Naive B cell (primary cell): ENCODE measurements at regions not wholly inside any gene's neighbourhood (a gene's known extent, or its start where the extent isn't known, plus 50 kb on each side); places are given as distances from the start of the nearest gene placed in this dataset.

Source experiments
- ATAC-seq, 2 donors: fragments of 150-1000 bp; cut with Tn5 transposase; 2 replicates each; pipeline ENCODE4 v1.10.0; 2021; ENCODE audit warnings: low read depth in 2 of 2, mild to moderate bottlenecking in 2 of 2, moderate library complexity in 2 of 2
- DNase-seq: peaks from one replicate; pipeline ENCODE4 v3.0.0; 2022
- H3K27ac Mint-ChIP-seq, 6 donors: one replicate each; pipeline ENCODE4 v1.8.0; 2020 to 2022; ENCODE audit warnings: mild to moderate bottlenecking in 6 of 6, mixed read lengths in 6 of 6, moderate library complexity in 5 of 6, inconsistent platforms in 2 of 6
- H3K27me3 Mint-ChIP-seq, 3 donors: one replicate each; pipeline ENCODE4 v1.8.0; 2021 to 2022; ENCODE audit warnings: mixed read lengths in 3 of 3, mild to moderate bottlenecking in 1 of 3
- H3K36me3 Mint-ChIP-seq, 2 donors: one replicate each; pipeline ENCODE4 v1.8.0; 2020 to 2022; ENCODE audit warnings: mixed read lengths in 2 of 2, inconsistent platforms in 1 of 2, mild to moderate bottlenecking in 1 of 2
- H3K4me1 Mint-ChIP-seq, 3 donors: one replicate each; pipeline ENCODE4 v1.8.0; 2020 to 2022; ENCODE audit warnings: mixed read lengths in 3 of 3, inconsistent platforms in 1 of 3, mild to moderate bottlenecking in 1 of 3, moderate library complexity in 1 of 3
- H3K4me3 Mint-ChIP-seq, 8 donors: one replicate each; pipeline ENCODE4 v1.8.0; 2020 to 2022; ENCODE audit warnings: mild to moderate bottlenecking in 8 of 8, mixed read lengths in 8 of 8, moderate library complexity in 8 of 8, inconsistent platforms in 2 of 8
- H3K9me3 Mint-ChIP-seq, 7 donors: one replicate each; pipeline ENCODE4 v1.8.0; 2020 to 2022; ENCODE audit warnings: mixed read lengths in 7 of 7, mild to moderate bottlenecking in 5 of 7, inconsistent platforms in 2 of 7, moderate library complexity in 1 of 7

DNA sequence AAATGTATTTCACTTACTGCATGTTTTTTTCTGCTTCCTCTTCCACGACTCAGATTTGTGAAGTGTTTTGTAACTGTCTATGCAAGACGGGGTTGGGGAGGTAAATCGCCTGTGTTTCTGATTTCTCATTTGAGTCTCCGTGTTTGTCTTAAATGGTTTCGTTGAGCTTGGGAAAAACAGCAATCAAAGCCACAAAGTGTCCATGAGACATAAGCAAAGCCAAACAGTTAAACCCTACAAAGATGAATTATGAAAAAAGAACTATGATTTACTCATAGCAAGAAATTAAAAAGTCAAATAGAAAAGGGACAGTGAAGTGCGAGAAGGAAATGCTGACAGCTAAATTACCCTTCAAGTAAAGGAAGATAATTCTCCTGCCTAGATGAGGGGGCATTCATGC lies 164.3 kb upstream of the TMPO start:
- H3K4me1 Mint-ChIP-seq = no peaks in the 10 kb centered on the region
- ATAC-seq (no peak), DNase-seq (no peak)
- no peak overlapping the region for H3K27ac Mint-ChIP-seq
- no peak overlapping the region for H3K4me3 Mint-ChIP-seq
- peaks cover 0 to 3% (median 0%) of the 10 kb centered on the region in 7 donors for H3K9me3 Mint-ChIP-seq
- peaks cover 13 to 23% (median 15%) of the 10 kb centered on the region in 3 donors for H3K27me3 Mint-ChIP-seq
- H3K36me3 Mint-ChIP-seq = no peaks in the 10 kb centered on the region

DNA sequence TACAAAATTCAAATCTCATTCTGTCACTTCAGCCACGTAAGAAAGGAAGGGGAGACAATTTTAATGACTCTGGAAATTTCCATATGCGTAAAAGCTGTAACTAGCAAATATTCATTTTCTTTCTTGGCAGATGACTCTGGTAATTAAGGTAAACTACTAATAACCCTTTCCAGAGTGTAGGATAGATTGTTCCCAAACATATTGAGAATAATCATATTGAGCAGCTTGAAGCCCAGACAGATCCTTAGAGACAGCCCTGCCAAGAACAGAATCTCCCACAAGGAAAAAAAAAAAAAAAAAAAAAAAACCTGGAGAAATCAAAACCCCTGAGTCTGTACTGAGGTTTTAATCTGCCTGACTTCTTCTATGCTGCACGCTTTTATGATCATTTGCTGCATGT lies 163.6 kb upstream of the TMPO start:
- H3K4me3 Mint-ChIP-seq = no peak overlapping the region
- H3K27me3 Mint-ChIP-seq = peaks cover 8 to 23% (median 15%) of the 10 kb centered on the region in 3 donors
- no peaks in the 10 kb centered on the region for H3K4me1 Mint-ChIP-seq
- H3K27ac Mint-ChIP-seq = no peak overlapping the region
- peaks cover 0 to 3% (median 0%) of the 10 kb centered on the region in 7 donors for H3K9me3 Mint-ChIP-seq
- ATAC-seq = no peak
- DNase-seq = no peak
- no peaks in the 10 kb centered on the region for H3K36me3 Mint-ChIP-seq

DNA sequence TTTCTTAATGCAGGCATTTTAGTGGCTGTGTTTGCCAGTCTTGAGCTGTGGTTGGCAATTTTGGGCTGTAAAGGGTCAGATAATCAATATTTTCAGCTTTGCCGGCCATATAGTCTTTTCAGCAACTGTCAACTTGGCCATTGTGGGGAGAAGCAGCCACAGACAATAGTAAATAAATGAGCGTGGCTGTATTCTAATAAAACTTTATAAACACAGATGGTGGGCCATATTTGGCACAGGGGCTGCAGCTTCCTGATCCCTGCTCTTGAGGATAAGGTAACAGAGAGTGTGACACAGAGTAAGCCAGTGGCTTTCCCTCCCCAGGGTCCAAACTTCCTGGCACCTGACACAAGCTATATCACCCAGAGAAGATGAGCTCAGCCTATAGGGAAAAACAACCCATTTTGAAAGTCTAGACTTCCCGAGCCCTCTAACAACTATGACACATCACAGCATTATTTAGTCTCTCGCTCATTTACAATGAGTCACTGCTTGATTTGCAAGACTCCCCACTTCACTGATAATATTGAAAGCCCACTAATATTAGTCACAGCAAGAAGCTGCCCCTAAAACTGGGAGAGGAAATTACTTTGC lies 163.1 kb upstream of the TMPO start:
- H3K27me3 Mint-ChIP-seq = peaks cover 8 to 23% (median 15%) of the 10 kb centered on the region in 3 donors
- H3K9me3 Mint-ChIP-seq = peaks cover 0 to 3% (median 0%) of the 10 kb centered on the region in 7 donors
- ATAC-seq = no peak
- H3K27ac Mint-ChIP-seq = no peak overlapping the region
- no peaks in the 10 kb centered on the region for H3K4me1 Mint-ChIP-seq
- no peaks in the 10 kb centered on the region for H3K36me3 Mint-ChIP-seq
- no peak for DNase-seq
- no peak overlapping the region for H3K4me3 Mint-ChIP-seq

DNA sequence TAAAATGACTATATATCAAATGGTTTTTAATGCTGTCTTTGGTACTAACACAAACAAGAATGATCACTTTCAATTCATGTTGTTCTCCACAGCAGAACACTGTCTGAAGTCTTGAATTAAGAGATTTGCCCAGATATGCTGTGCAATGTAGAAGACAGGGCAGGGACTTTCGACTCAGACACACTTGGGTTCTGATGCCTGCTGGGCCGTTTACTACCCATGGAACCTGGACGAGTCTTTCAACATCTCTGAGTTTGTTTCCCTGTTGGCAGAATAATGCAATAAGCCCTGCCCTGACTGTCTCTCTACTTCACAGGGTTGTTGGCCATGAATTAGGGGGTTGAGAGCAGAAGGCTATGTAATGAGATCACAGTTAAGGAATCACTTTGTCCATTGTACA lies 162.6 kb upstream of the TMPO start:
- no peak overlapping the region for H3K27ac Mint-ChIP-seq
- no peaks in the 10 kb centered on the region for H3K4me1 Mint-ChIP-seq
- no peak overlapping the region for H3K4me3 Mint-ChIP-seq
- H3K36me3 Mint-ChIP-seq = no peaks in the 10 kb centered on the region
- H3K27me3 Mint-ChIP-seq = peaks cover 8 to 23% (median 15%) of the 10 kb centered on the region in 3 donors
- ATAC-seq (no peak), DNase-seq (no peak)
- H3K9me3 Mint-ChIP-seq = peaks cover 0 to 3% (median 0%) of the 10 kb centered on the region in 7 donors

DNA sequence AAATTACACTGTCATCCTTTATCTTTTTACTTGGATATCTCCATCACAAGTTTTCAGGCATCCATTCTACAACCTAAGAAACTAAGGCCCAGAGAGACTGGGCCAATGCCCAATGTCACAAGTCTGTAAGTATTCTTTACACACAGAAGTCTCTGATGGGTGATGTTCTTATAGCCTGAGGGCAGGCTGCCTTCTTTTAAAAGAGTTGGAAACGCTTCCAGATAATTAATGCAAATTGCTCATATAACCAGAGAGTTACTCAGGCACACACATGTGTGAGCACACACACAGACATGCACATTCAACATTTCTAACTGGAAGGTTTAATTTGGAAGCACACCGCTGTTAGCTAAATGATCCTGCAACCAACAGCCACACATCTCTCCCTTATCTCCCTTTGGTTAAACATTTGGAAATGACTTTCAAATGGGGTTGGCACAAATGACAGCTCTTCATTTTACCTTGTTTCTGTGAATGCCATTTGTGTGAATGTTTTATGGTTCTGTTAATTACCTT lies 160.8 kb upstream of the TMPO start:
- ATAC-seq = no peak
- Mint-ChIP-seq H3K4me1 (no peaks in the 10 kb centered on the region), H3K4me3 (no peak overlapping the region), H3K36me3 (no peaks in the 10 kb centered on the region), H3K27ac (no peak overlapping the region), H3K9me3 (no peaks in the 10 kb centered on the region), H3K27me3 (peaks cover 8 to 26% (median 15%) of the 10 kb centered on the region in 3 donors)
- no peak for DNase-seq

DNA sequence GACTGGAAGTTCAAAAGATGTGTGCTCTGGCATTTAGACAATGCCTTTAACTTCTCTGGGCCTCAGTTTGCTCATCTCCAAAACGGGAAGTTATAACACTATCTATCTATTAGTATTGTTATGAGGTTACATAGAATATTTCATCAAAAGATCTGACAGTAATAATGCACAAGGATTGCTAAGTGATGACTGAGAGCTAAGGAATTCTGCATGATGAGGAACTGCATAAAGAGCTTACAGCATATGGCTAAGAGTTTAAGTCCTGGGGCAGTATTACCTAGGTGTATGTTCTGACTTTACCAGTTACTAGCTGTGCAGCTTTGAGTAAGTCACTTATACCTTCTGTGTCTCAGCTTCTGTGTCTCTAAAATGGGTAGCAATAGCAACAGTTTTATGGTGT lies 160.1 kb upstream of the TMPO start:
- H3K27ac Mint-ChIP-seq = no peak overlapping the region
- no peak overlapping the region for H3K4me3 Mint-ChIP-seq
- H3K4me1 Mint-ChIP-seq = no peaks in the 10 kb centered on the region
- no peaks in the 10 kb centered on the region for H3K9me3 Mint-ChIP-seq
- no peak for DNase-seq
- no peaks in the 10 kb centered on the region for H3K36me3 Mint-ChIP-seq
- no peak for ATAC-seq
- H3K27me3 Mint-ChIP-seq = peaks cover 8 to 24% (median 15%) of the 10 kb centered on the region in 3 donors

DNA sequence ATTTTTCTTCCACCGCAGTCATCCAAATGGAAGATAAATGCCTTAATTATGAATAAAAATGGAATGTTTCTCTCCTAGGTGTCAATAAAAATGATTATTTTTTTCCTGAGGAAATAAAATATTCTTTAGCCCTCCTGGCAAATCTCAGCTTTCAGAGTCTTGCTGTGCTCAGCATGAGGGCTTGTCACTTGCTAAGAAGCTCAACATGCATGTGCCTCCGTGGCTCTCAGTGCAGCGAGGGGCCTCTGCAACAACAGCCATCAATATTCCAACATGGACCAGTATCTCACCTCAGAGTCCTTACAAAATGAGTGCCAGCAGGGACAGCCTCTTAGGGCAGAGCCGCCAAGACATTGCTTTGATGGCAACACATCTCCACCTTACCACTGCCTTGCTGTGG lies 159.5 kb upstream of the TMPO start:
- H3K36me3 Mint-ChIP-seq = no peaks in the 10 kb centered on the region
- H3K27ac Mint-ChIP-seq = no peak overlapping the region
- H3K4me3 Mint-ChIP-seq = no peak overlapping the region
- DNase-seq = no peak
- no peaks in the 10 kb centered on the region for H3K9me3 Mint-ChIP-seq
- ATAC-seq = no peak
- H3K4me1 Mint-ChIP-seq = no peaks in the 10 kb centered on the region
- H3K27me3 Mint-ChIP-seq = peaks cover 8 to 23% (median 15%) of the 10 kb centered on the region in 3 donors

DNA sequence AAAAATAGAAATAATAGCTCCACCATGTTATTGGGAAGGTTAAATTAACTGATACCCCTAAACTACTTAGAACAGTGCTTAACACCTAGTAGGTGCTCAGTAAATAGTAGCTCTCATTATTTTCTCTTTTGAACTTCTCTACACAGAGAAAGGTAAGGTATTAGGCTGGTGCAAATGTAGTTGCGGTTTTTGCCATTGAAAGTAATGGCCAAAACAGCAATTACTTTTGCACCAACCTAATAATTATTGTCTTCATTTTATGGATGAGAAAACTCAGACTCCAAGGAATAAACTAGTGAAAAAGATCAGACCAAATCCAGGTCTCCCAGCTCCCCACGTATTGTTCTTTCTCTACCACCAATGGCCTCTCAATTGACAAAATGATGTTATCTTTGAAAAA lies 157.2 kb upstream of the TMPO start:
- Mint-ChIP-seq H3K27ac (no peak overlapping the region), H3K9me3 (no peaks in the 10 kb centered on the region), H3K36me3 (no peaks in the 10 kb centered on the region), H3K4me3 (no peak overlapping the region), H3K4me1 (no peaks in the 10 kb centered on the region), H3K27me3 (peaks cover 3 to 15% (median 14%) of the 10 kb centered on the region in 3 donors)
- ATAC-seq = no peak
- DNase-seq = no peak

DNA sequence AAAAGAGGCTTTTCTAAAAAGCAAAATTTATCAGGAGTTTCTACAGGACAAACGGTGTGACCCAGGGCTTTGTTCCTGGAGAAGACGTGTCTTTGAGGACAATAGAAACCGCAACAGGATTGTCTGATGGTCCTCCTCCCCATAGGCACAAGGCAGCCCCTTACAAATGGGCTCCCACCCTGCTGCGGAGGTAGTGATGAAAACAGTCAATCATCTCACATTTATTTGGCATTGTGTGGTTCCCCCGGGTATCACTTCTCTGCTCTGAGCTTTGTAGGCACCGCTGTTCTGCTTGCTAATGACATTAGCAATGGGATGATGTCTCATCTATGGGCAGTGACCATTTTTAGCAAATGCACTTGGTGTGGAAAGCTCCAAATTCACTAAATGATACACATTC lies 155.5 kb upstream of the TMPO start:
- Mint-ChIP-seq H3K36me3 (no peaks in the 10 kb centered on the region), H3K27me3 (peaks cover 10 to 27% (median 22%) of the 10 kb centered on the region in 3 donors), H3K9me3 (no peaks in the 10 kb centered on the region), H3K4me3 (no peak overlapping the region), H3K4me1 (no peaks in the 10 kb centered on the region), H3K27ac (no peak overlapping the region)
- DNase-seq (no peak), ATAC-seq (no peak)

DNA sequence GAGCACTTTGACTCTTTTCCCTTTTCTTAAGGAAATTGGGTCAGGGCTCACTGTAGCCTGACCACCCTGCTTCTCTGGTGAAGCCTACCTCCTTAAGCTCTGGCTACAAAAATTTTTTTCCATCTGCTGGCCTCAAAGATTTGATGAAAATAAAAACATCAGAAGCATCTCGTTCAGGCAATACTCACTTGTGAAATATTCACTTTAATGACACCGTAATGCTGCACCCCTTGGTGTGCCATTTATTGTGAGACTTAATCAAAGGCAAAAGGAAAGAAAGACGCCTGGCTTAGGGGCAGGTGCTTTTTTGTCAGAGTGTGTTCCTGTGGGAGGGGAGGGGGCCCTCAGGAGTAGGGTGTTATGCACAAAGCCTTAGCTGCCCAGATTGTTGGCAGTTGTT lies 155.0 kb upstream of the TMPO start:
- DNase-seq (no peak), ATAC-seq (no peak)
- Mint-ChIP-seq H3K4me1 (no peaks in the 10 kb centered on the region), H3K27me3 (peaks cover 10 to 27% (median 22%) of the 10 kb centered on the region in 3 donors), H3K27ac (no peak overlapping the region), H3K36me3 (no peaks in the 10 kb centered on the region), H3K4me3 (no peak overlapping the region), H3K9me3 (no peaks in the 10 kb centered on the region)

DNA sequence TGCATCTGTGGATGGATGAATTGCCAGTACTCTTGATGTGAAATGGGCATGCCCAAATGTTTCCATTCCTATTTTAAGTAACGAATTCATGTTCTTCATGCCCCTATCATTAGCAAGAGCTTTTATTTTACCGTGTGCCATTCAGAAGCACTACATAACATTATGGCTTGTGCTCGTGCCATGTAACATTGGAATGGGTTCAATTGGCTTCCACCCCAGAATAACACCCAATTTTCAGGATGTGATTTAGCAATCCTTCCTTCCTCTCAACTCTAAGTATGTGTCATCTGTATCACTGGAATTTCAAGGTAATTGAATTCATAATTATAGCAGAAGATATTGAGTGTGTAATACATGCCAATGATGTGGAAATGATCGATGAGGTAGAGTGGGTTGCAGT lies 145.8 kb upstream of the TMPO start:
- no peaks in the 10 kb centered on the region for H3K4me1 Mint-ChIP-seq
- H3K27me3 Mint-ChIP-seq = peaks cover 21 to 41% (median 32%) of the 10 kb centered on the region in 3 donors
- no peak overlapping the region for H3K27ac Mint-ChIP-seq
- H3K4me3 Mint-ChIP-seq = no peak overlapping the region
- no peak for DNase-seq
- no peaks in the 10 kb centered on the region for H3K9me3 Mint-ChIP-seq
- ATAC-seq = no peak
- H3K36me3 Mint-ChIP-seq = no peaks in the 10 kb centered on the region

DNA sequence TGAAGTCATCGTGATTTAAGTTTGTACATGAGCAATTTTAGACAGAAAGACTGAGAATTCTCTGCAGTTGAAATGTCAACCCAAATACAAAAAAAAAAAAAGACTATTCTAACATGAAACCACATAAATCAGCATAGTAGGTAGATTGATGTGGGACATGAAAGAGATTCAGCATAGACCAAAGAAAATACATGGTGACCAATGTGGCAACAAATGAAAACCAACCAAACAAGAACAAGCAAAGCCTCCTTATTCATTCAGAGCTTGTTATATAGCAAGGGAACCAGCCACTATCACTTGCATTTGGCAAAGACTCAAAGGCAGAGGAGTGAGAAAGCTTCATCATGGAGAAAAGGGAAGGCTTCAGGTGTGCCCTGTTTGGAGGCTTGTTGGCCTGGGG lies 144.4 kb upstream of the TMPO start:
- H3K9me3 Mint-ChIP-seq = no peaks in the 10 kb centered on the region
- no peak overlapping the region for H3K27ac Mint-ChIP-seq
- H3K4me1 Mint-ChIP-seq = no peaks in the 10 kb centered on the region
- H3K36me3 Mint-ChIP-seq = no peaks in the 10 kb centered on the region
- DNase-seq = no peak
- no peak for ATAC-seq
- H3K4me3 Mint-ChIP-seq = no peak overlapping the region
- H3K27me3 Mint-ChIP-seq = peaks cover 24 to 45% (median 28%) of the 10 kb centered on the region in 3 donors

DNA sequence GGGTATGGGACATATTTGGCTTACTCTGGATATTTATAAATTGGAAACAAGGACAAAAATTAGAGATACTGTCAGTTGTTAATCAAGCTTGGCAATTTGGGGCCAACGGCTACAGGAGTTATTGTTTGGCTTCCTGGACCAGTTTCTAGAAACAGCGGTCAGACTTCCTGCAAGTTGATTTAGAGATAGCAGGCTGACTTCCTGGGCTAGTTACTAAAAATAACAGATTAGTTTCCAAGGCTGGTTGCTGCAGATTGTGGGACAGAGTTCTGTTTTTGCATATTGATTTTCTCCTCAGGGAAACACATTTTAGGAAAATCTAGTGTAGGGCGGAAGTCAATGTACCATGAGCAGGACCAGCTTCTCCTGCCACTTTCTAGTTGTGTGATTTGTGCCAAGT lies 144.0 kb upstream of the TMPO start:
- Mint-ChIP-seq H3K4me3 (no peak overlapping the region), H3K36me3 (no peaks in the 10 kb centered on the region), H3K27ac (no peak overlapping the region), H3K27me3 (peaks cover 24 to 43% (median 24%) of the 10 kb centered on the region in 3 donors), H3K9me3 (no peaks in the 10 kb centered on the region), H3K4me1 (no peaks in the 10 kb centered on the region)
- no peak for ATAC-seq
- DNase-seq = no peak

DNA sequence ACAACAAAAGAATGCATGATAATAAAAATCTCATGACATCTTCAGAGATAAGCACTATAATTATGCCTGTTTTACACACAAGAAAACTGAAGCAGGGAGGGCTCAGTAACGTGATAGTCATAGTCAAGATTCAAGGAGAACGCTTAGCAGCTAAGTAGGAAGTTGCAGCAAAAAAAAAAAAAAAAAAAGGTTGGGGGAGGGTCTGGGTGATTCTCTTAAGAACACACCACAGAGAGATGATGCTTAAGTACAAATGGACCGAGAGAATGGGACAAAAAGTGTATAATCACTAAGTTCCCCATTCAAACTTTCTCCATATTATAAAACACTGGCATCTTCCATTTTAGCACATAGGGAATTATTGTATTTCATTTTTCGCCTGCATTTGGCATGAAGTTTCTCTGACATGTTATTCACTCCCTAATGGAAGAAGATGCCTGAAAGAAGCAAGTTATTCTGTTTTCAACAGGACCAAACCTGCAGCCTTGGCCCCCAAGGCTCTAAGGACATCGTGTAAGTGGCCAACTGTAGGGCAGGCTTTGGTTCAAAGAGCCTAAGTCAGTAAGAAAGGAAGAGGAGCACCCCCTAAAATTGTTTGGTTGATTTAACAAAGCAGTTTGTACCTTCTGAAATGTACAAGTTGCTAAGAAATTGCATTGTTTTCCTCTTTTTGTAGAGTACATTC lies 142.9 kb upstream of the TMPO start:
- ATAC-seq (no peak), DNase-seq (no peak)
- Mint-ChIP-seq H3K27ac (no peak overlapping the region), H3K4me3 (no peak overlapping the region), H3K36me3 (no peaks in the 10 kb centered on the region), H3K27me3 (peaks cover 24 to 42% (median 24%) of the 10 kb centered on the region in 3 donors), H3K9me3 (no peaks in the 10 kb centered on the region), H3K4me1 (no peaks in the 10 kb centered on the region)
